Activated CD4-positive, alpha-beta T cell treated with anti-CD3 and anti-CD28 coated beads, Interleukin-2, amount 10 ng/mL, durations not matched to agents 24 days and 14 days (primary cell): ENCODE measurements at regions not wholly inside any gene's neighbourhood (a gene's known extent, or its start where the extent isn't known, plus 50 kb on each side); places are given as distances from the start of the nearest gene placed in this dataset.

Source experiments
- DNase-seq: peaks from one replicate; pipeline ENCODE4 v3.0.0; 2022
- H3K27ac Mint-ChIP-seq: one replicate; pipeline ENCODE4 v1.8.0; 2022; ENCODE audit warnings: mild to moderate bottlenecking, mixed read lengths
- H3K27me3 Mint-ChIP-seq: one replicate; pipeline ENCODE4 v1.8.0; 2022; ENCODE audit warnings: mixed read lengths
- H3K36me3 Mint-ChIP-seq: one replicate; pipeline ENCODE4 v1.8.0; 2022; ENCODE audit warnings: low read depth, mild to moderate bottlenecking, mixed read lengths
- H3K4me1 Mint-ChIP-seq: one replicate; pipeline ENCODE4 v1.8.0; 2021; ENCODE audit warnings: mixed read lengths
- H3K4me3 Mint-ChIP-seq: one replicate; pipeline ENCODE4 v1.8.0; 2022; ENCODE audit warnings: mild to moderate bottlenecking, moderate library complexity, mixed read lengths
- H3K9me3 Mint-ChIP-seq: one replicate; pipeline ENCODE4 v1.8.0; 2021; ENCODE audit warnings: mixed read lengths
- intact Hi-C: fragments of 100-400 bp; cut with micrococcal nuclease; formaldehyde crosslinking; loops from one replicate; pipeline ENCODE4 v1.15.1; 2023

GRCh38 chr11:134686460-134687061, 274.5 kb upstream of the B3GAT1 start:
- no peak for DNase-seq
- Mint-ChIP-seq H3K27ac (no peak overlapping the region), H3K27me3 (peaks cover 5% of the 10 kb centered on the region), H3K9me3 (no peaks in the 10 kb centered on the region), H3K4me1 (no peaks in the 10 kb centered on the region), H3K4me3 (no peak overlapping the region), H3K36me3 (no peaks in the 10 kb centered on the region)
- intact Hi-C loops, result no loop called here

- no peaks in the 10 kb centered on the region for H3K36me3 Mint-ChIP-seq
- peaks cover 5% of the 10 kb centered on the region for H3K27me3 Mint-ChIP-seq
- no peaks in the 10 kb centered on the region for H3K4me1 Mint-ChIP-seq
- DNase-seq, result no peak
- H3K27ac Mint-ChIP-seq, result no peak overlapping the region
- intact Hi-C loops, result no loop called here
- H3K9me3 Mint-ChIP-seq, result no peaks in the 10 kb centered on the region
- no peak overlapping the region for H3K4me3 Mint-ChIP-seq
These were observed 273.8 kb upstream of the B3GAT1 start for GRCh38 chr11:134685793-134686380.

GRCh38 chr11:134684576-134684975, 272.5 kb upstream of the B3GAT1 start:
- Mint-ChIP-seq H3K36me3 (no peaks in the 10 kb centered on the region), H3K4me3 (no peak overlapping the region), H3K27ac (no peak overlapping the region), H3K9me3 (no peaks in the 10 kb centered on the region), H3K27me3 (peaks cover 5% of the 10 kb centered on the region), H3K4me1 (no peaks in the 10 kb centered on the region)
- no peak for DNase-seq
- intact Hi-C loops, result no loop called here

GRCh38 chr11:134683860-134684259, 271.8 kb upstream of the B3GAT1 start:
- H3K36me3 Mint-ChIP-seq, result no peaks in the 10 kb centered on the region
- intact Hi-C loops, result no loop called here
- DNase-seq, result no peak
- H3K27ac Mint-ChIP-seq, result no peak overlapping the region
- no peaks in the 10 kb centered on the region for H3K4me1 Mint-ChIP-seq
- H3K4me3 Mint-ChIP-seq, result no peak overlapping the region
- H3K27me3 Mint-ChIP-seq, result peaks cover 3% of the 10 kb centered on the region
- H3K9me3 Mint-ChIP-seq, result no peaks in the 10 kb centered on the region

GRCh38 chr11:134682577-134682976, 270.5 kb upstream of the B3GAT1 start:
- H3K36me3 Mint-ChIP-seq, result no peaks in the 10 kb centered on the region
- intact Hi-C loops, result no loop called here
- no peak overlapping the region for H3K4me3 Mint-ChIP-seq
- no peaks in the 10 kb centered on the region for H3K4me1 Mint-ChIP-seq
- no peaks in the 10 kb centered on the region for H3K9me3 Mint-ChIP-seq
- no peak overlapping the region for H3K27ac Mint-ChIP-seq
- no peak for DNase-seq
- H3K27me3 Mint-ChIP-seq, result peaks cover 2% of the 10 kb centered on the region

- H3K27me3 Mint-ChIP-seq, result no peaks in the 10 kb centered on the region
- no peak overlapping the region for H3K4me3 Mint-ChIP-seq
- intact Hi-C loops, result no loop called here
- DNase-seq, result no peak
- H3K36me3 Mint-ChIP-seq, result no peaks in the 10 kb centered on the region
- H3K9me3 Mint-ChIP-seq, result no peaks in the 10 kb centered on the region
- H3K27ac Mint-ChIP-seq, result no peak overlapping the region
- no peaks in the 10 kb centered on the region for H3K4me1 Mint-ChIP-seq
These were observed 267.6 kb upstream of the B3GAT1 start for GRCh38 chr11:134679592-134679991.

GRCh38 chr11:134678744-134679143, 266.7 kb upstream of the B3GAT1 start:
- Mint-ChIP-seq H3K9me3 (no peaks in the 10 kb centered on the region), H3K27me3 (no peaks in the 10 kb centered on the region), H3K36me3 (no peaks in the 10 kb centered on the region), H3K4me3 (no peak overlapping the region), H3K27ac (no peak overlapping the region), H3K4me1 (no peaks in the 10 kb centered on the region)
- no peak for DNase-seq
- intact Hi-C loops, result no loop called here

GRCh38 chr11:134677891-134678551, 266.0 kb upstream of the B3GAT1 start:
- Mint-ChIP-seq H3K27me3 (no peaks in the 10 kb centered on the region), H3K36me3 (no peaks in the 10 kb centered on the region)
- no peak for DNase-seq

GRCh38 chr11:134677397-134677822, 265.4 kb upstream of the B3GAT1 start:
- Mint-ChIP-seq H3K27me3 (no peaks in the 10 kb centered on the region), H3K4me3 (no peak overlapping the region), H3K4me1 (no peaks in the 10 kb centered on the region), H3K9me3 (no peaks in the 10 kb centered on the region), H3K36me3 (no peaks in the 10 kb centered on the region), H3K27ac (no peak overlapping the region)
- intact Hi-C loops, result no loop called here
- DNase-seq, result no peak

More at GRCh38 chr11:134677891-134678551, 266.0 kb upstream of the B3GAT1 start:
- no peaks in the 10 kb centered on the region for H3K4me1 Mint-ChIP-seq
- no peak overlapping the region for H3K4me3 Mint-ChIP-seq
- no peaks in the 10 kb centered on the region for H3K9me3 Mint-ChIP-seq
- intact Hi-C loops, result no loop called here
- H3K27ac Mint-ChIP-seq, result no peak overlapping the region

GRCh38 chr11:134676516-134677287, 264.7 kb upstream of the B3GAT1 start:
- Mint-ChIP-seq H3K4me1 (no peaks in the 10 kb centered on the region), H3K27me3 (no peaks in the 10 kb centered on the region), H3K27ac (no peak overlapping the region), H3K4me3 (no peak overlapping the region), H3K36me3 (no peaks in the 10 kb centered on the region), H3K9me3 (no peaks in the 10 kb centered on the region)
- intact Hi-C loops, result no loop called here
- DNase-seq, result no peak

- Mint-ChIP-seq H3K27me3 (peaks cover 2% of the 10 kb centered on the region), H3K4me1 (no peaks in the 10 kb centered on the region), H3K4me3 (no peak overlapping the region), H3K9me3 (no peaks in the 10 kb centered on the region), H3K27ac (no peak overlapping the region), H3K36me3 (no peaks in the 10 kb centered on the region)
- intact Hi-C loops, result no loop called here
- DNase-seq, result no peak
These were observed 263.9 kb upstream of the B3GAT1 start for GRCh38 chr11:134675983-134676382.

GRCh38 chr11:134674974-134675373, 262.9 kb upstream of the B3GAT1 start:
- H3K4me1 Mint-ChIP-seq, result no peaks in the 10 kb centered on the region
- no peak overlapping the region for H3K4me3 Mint-ChIP-seq
- H3K36me3 Mint-ChIP-seq, result no peaks in the 10 kb centered on the region
- intact Hi-C loops, result no loop called here
- H3K9me3 Mint-ChIP-seq, result no peaks in the 10 kb centered on the region
- DNase-seq, result no peak
- peaks cover 6% of the 10 kb centered on the region for H3K27me3 Mint-ChIP-seq
- no peak overlapping the region for H3K27ac Mint-ChIP-seq

GRCh38 chr11:134670961-134671370, 258.9 kb upstream of the B3GAT1 start:
- Mint-ChIP-seq H3K27ac (no peak overlapping the region), H3K27me3 (peaks cover 6% of the 10 kb centered on the region), H3K4me1 (no peaks in the 10 kb centered on the region), H3K9me3 (no peaks in the 10 kb centered on the region), H3K36me3 (no peaks in the 10 kb centered on the region), H3K4me3 (no peak overlapping the region)
- intact Hi-C loops, result no loop called here
- DNase-seq, result no peak

- Mint-ChIP-seq H3K9me3 (no peaks in the 10 kb centered on the region), H3K4me1 (no peaks in the 10 kb centered on the region), H3K36me3 (no peaks in the 10 kb centered on the region), H3K27ac (no peak overlapping the region), H3K27me3 (peaks cover 6% of the 10 kb centered on the region), H3K4me3 (no peak overlapping the region)
- DNase-seq, result no peak
- intact Hi-C loops, result no loop called here
These were observed 258.3 kb upstream of the B3GAT1 start for GRCh38 chr11:134670247-134670782.
